CD8-positive, alpha-beta memory T cell (primary cell): ENCODE measurements at regions not wholly inside any gene's neighbourhood (a gene's known extent, or its start where the extent isn't known, plus 50 kb on each side); places are given as distances from the start of the nearest gene placed in this dataset.
"Not testable (repeated sequence)": the region's sequence is repeated elsewhere in the genome, so short reads cannot be mapped to it uniquely, and the experiment has no call there.

Source experiments
- CTCF ChIA-PET: fragments of 350-600 bp; sonication (Branson Sonifier 250); formaldehyde crosslinking; loops from one replicate; lab custom pipeline; 2021; ENCODE audit warnings: antibody characterized with exemption; lab: Charles Lee
- POLR2A ChIA-PET: fragments of 350-600 bp; sonication (Branson Sonifier 250); formaldehyde crosslinking; loops from one replicate; lab custom pipeline; 2021; ENCODE audit warnings: antibody characterized with exemption; lab: Charles Lee
- DNase-seq, 5 donors: peaks; one replicate each; pipeline versions ENCODE4 v3.0.0 to v3.0.0-alpha.2; 2020 to 2022; ENCODE audit warnings: mixed read lengths in 1 of 5
- H3K27ac ChIP-seq: one replicate; pipeline ENCODE4 v1.7.0; 2013; ENCODE audit warnings: low read depth, mild to moderate bottlenecking, low read length, moderate library complexity
- H3K27me3 ChIP-seq: 2 replicates; pipeline ENCODE4 v1.7.0; 2013; ENCODE audit warnings: low read length, mild to moderate bottlenecking; ENCODE audit not compliant: insufficient read depth, poor library complexity, severe bottlenecking
- H3K36me3 ChIP-seq: 2 replicates; pipeline ENCODE4 v1.7.0; 2013; ENCODE audit warnings: mild to moderate bottlenecking, low read length, moderate library complexity; ENCODE audit not compliant: insufficient read depth
- H3K4me1 ChIP-seq: 2 replicates; pipeline ENCODE4 v1.7.0; 2013; ENCODE audit warnings: mild to moderate bottlenecking, low read length, moderate library complexity; ENCODE audit not compliant: insufficient read depth
- H3K4me3 ChIP-seq: 2 replicates; pipeline ENCODE4 v1.7.0; 2013; ENCODE audit warnings: mild to moderate bottlenecking, low read length
- H3K9me3 ChIP-seq: 2 replicates; pipeline ENCODE4 v1.7.0; 2013; ENCODE audit warnings: mild to moderate bottlenecking, low read length
- H3K27ac Mint-ChIP-seq, 8 donors: one replicate each; pipeline ENCODE4 v1.8.0; 2020 to 2021; ENCODE audit warnings: mixed read lengths in 8 of 8, mild to moderate bottlenecking in 6 of 8, inconsistent platforms in 3 of 8, moderate library complexity in 3 of 8
- H3K27me3 Mint-ChIP-seq, 2 donors: one replicate each; pipeline ENCODE4 v1.8.0; 2020 to 2021; ENCODE audit warnings: mixed read lengths in 2 of 2, mild to moderate bottlenecking in 1 of 2, moderate library complexity in 1 of 2
- H3K36me3 Mint-ChIP-seq, 3 donors: one replicate each; pipeline ENCODE4 v1.8.0; 2020 to 2021; ENCODE audit warnings: mixed read lengths in 3 of 3, inconsistent platforms in 1 of 3, mild to moderate bottlenecking in 1 of 3
- H3K4me1 Mint-ChIP-seq, 3 donors: one replicate each; pipeline ENCODE4 v1.8.0; 2020 to 2021; ENCODE audit warnings: mixed read lengths in 3 of 3, inconsistent platforms in 1 of 3, mild to moderate bottlenecking in 1 of 3
- H3K4me3 Mint-ChIP-seq, 7 donors: one replicate each; pipeline ENCODE4 v1.8.0; 2020 to 2021; ENCODE audit warnings: mixed read lengths in 7 of 7, mild to moderate bottlenecking in 6 of 7, moderate library complexity in 4 of 7, inconsistent platforms in 2 of 7
- H3K9me3 Mint-ChIP-seq, 5 donors: one replicate each; pipeline ENCODE4 v1.8.0; 2020 to 2022; ENCODE audit warnings: mixed read lengths in 5 of 5, mild to moderate bottlenecking in 3 of 5, moderate library complexity in 2 of 5, inconsistent platforms in 1 of 5

DNA sequence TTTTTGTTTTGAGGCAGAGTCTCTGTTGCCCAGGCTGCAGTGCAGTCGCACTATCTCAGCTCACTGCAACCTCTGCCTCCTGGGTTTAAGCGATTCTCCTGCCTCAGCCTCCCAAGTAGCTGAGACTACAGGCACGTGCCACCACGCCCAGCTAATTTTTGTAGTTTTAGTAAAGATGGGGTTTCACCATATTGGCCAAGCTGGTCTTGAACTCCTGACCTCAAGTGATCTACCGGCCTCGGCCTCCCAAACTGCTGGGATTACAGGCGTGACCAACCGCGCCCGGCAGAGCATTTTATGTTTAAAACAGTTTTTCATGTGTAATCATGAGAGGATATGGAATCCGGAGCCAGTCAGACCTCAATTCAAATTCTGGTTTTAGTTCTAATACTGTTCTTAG lies 94.0 kb upstream of the CHD2 start:
- H3K27me3 ChIP-seq, H3K4me3 ChIP-seq, H3K36me3 Mint-ChIP-seq, H3K9me3 ChIP-seq, H3K9me3 Mint-ChIP-seq, H3K27ac ChIP-seq, H3K36me3 ChIP-seq, H3K27me3 Mint-ChIP-seq, DNase-seq: not testable (repeated sequence)
- peaks cover 29 to 38% (median 35%) of the 10 kb centered on the region in 3 donors for H3K4me1 Mint-ChIP-seq
- H3K27ac Mint-ChIP-seq = peak overlapping the region in 3 of 8 donors; percentile 15 to 39 (median 18)
- ChIA-PET CTCF (interaction anchor here (1.3 to 1.6 kb wide), 5 partner anchors 9 to 282 kb away, joined by 3 to 12 read pairs (median 3); no protein-coding TSS in a partner anchor), POLR2A (interaction anchor here (0.9 to 1.1 kb wide), 3 partner anchors 93 to 102 kb away, joined by 4 to 5 read pairs (median 4); no protein-coding TSS in a partner anchor)
- peaks cover 22% of the 10 kb centered on the region for H3K4me1 ChIP-seq
- peak overlapping the region in 3 of 7 donors; percentile 36 to 77 (median 44) for H3K4me3 Mint-ChIP-seq

DNA sequence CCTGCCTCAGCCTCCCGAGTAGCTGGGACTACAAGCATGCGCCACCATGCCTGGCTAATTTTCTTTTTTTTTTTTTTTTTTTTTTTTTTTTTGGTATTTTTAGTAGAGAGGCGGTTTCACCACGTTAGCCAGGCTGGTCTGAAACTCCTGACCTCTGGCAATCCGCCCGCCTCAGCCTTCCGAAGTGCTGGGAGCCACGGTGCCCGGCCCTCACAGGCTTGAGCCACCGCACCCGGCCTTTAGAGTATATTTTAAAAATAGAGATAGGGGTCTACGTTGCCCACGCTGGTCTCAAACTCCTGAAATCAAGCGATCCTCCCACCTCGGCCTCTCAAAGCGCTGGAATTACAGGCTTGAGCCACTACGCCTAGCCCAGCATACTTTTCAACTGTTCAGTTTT lies 93.4 kb upstream of the CHD2 start:
- Mint-ChIP-seq H3K27me3 (no peaks in the 10 kb centered on the region), H3K36me3 (peaks cover 0 to 7% (median 4%) of the 10 kb centered on the region in 3 donors), H3K9me3 (no peaks in the 10 kb centered on the region), H3K27ac (no peak overlapping the region), H3K4me1 (peaks cover 31 to 44% (median 41%) of the 10 kb centered on the region in 3 donors), H3K4me3 (peak overlapping the region in 1 of 7 donors; percentile 77)
- H3K36me3 ChIP-seq = no peaks in the 10 kb centered on the region
- no peak overlapping the region for H3K4me3 ChIP-seq
- CTCF ChIA-PET = interaction anchor here (1.4 to 1.6 kb wide), 2 partner anchors 72 to 110 kb away, joined by 3 to 12 read pairs; no protein-coding TSS in a partner anchor
- H3K27ac ChIP-seq = no peak overlapping the region
- peaks cover 28% of the 10 kb centered on the region for H3K4me1 ChIP-seq
- no peaks in the 10 kb centered on the region for H3K27me3 ChIP-seq
- no peak for DNase-seq
- POLR2A ChIA-PET = interaction anchor here (1.0 to 6.4 kb wide), 2 partner anchors 76 to 97 kb away, joined by 5 to 289 read pairs; no protein-coding TSS in a partner anchor
- H3K9me3 ChIP-seq = no peaks in the 10 kb centered on the region

DNA sequence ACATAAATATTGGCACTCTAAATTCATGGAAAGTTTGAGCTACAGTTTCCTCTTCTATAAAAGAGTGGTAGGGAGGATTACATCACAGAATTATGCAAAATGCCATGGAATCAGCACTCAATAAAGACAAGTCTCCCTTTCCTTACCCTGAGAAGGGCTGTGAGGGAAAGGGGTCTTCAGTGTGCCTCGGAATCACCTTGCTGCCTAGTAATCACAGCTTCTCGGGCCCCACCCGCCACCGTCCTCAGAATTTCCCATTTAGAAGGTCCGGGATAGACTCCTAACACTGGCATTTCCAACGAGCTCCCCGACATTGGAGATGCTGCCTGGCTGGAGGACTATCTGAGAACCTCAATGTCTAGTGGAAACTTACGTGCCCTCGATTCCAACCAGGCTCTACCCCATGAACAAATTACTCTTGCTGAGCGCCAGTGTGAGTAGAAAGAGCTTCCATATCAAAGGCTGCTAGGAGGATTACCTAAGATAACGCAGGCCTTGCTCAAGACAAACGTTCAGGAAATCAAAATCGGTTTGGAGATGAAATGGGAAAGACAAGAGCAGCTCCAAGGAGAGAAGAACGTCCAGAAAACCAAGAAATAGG lies 92.1 kb upstream of the CHD2 start:
- no peaks in the 10 kb centered on the region for H3K36me3 ChIP-seq
- peak in 1 of 5 donors; percentile 23 for DNase-seq
- H3K36me3 Mint-ChIP-seq = peaks cover 0 to 7% (median 4%) of the 10 kb centered on the region in 3 donors
- ChIA-PET CTCF (interaction anchor here (1.0 to 5.0 kb wide), 18 partner anchors 10 to 228 kb away, joined by 3 to 113 read pairs (median 13); partner anchors contain the start of gene CHD2), POLR2A (interaction anchor here (0.9 to 6.4 kb wide), 10 partner anchors 11 to 113 kb away, joined by 3 to 289 read pairs (median 32); partner anchors contain the start of gene CHD2)
- H3K4me3 ChIP-seq = peak overlapping the region; percentile 63
- no peaks in the 10 kb centered on the region for H3K9me3 Mint-ChIP-seq
- peak overlapping the region; percentile 78 to 93 (median 86) for H3K4me3 Mint-ChIP-seq
- peak overlapping the region; percentile 86 to 99 (median 94) for H3K27ac Mint-ChIP-seq
- peaks cover 41% of the 10 kb centered on the region for H3K4me1 ChIP-seq
- peak overlapping the region; percentile 94 for H3K27ac ChIP-seq
- no peaks in the 10 kb centered on the region for H3K9me3 ChIP-seq
- peaks cover 31 to 47% (median 45%) of the 10 kb centered on the region in 3 donors for H3K4me1 Mint-ChIP-seq
- no peaks in the 10 kb centered on the region for H3K27me3 ChIP-seq
- H3K27me3 Mint-ChIP-seq = no peaks in the 10 kb centered on the region

DNA sequence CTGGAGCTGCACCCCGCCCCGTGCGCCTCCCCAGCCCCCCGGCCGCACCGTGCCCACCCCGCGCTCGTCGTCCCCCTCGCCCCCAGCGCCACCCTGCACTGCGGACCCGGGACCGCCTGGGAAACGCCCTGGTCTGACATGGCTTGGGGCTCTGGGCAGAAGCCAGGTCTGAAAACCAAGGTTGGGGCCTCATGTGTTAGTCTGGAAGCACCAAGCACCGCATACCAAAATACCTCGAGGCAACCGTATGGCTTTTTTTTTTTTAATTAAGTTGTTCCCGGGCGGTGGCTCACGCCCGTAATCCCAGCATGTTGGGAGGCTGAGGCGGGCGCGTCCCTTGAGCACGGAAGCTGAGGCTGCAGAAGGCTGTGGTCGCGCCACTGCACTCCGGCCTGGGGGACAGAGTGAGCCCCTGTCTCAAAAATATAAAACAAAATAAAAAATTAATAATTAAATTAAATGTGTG lies 91.5 kb upstream of the CHD2 start:
- ChIA-PET POLR2A (interaction anchor here (1.0 to 6.4 kb wide), 11 partner anchors 11 to 113 kb away, joined by 3 to 289 read pairs (median 22); partner anchors contain the start of gene CHD2), CTCF (interaction anchor here (0.8 to 5.0 kb wide), 24 partner anchors 10 to 227 kb away, joined by 3 to 113 read pairs (median 8); partner anchors contain the start of gene CHD2)
- peaks cover 0 to 7% (median 4%) of the 10 kb centered on the region in 3 donors for H3K36me3 Mint-ChIP-seq
- H3K27me3 Mint-ChIP-seq = no peaks in the 10 kb centered on the region
- no peaks in the 10 kb centered on the region for H3K9me3 ChIP-seq
- peaks cover 33 to 52% (median 50%) of the 10 kb centered on the region in 3 donors for H3K4me1 Mint-ChIP-seq
- H3K27me3 ChIP-seq = no peaks in the 10 kb centered on the region
- peak overlapping the region; percentile 63 for H3K4me3 ChIP-seq
- peak overlapping the region; percentile 48 to 99 (median 98) for H3K27ac Mint-ChIP-seq
- H3K4me3 Mint-ChIP-seq = peak overlapping the region; percentile 78 to 93 (median 86)
- H3K27ac ChIP-seq = peak overlapping the region; percentile 94
- no peak for DNase-seq
- H3K9me3 Mint-ChIP-seq = no peaks in the 10 kb centered on the region
- no peaks in the 10 kb centered on the region for H3K36me3 ChIP-seq
- H3K4me1 ChIP-seq = peaks cover 46% of the 10 kb centered on the region

DNA sequence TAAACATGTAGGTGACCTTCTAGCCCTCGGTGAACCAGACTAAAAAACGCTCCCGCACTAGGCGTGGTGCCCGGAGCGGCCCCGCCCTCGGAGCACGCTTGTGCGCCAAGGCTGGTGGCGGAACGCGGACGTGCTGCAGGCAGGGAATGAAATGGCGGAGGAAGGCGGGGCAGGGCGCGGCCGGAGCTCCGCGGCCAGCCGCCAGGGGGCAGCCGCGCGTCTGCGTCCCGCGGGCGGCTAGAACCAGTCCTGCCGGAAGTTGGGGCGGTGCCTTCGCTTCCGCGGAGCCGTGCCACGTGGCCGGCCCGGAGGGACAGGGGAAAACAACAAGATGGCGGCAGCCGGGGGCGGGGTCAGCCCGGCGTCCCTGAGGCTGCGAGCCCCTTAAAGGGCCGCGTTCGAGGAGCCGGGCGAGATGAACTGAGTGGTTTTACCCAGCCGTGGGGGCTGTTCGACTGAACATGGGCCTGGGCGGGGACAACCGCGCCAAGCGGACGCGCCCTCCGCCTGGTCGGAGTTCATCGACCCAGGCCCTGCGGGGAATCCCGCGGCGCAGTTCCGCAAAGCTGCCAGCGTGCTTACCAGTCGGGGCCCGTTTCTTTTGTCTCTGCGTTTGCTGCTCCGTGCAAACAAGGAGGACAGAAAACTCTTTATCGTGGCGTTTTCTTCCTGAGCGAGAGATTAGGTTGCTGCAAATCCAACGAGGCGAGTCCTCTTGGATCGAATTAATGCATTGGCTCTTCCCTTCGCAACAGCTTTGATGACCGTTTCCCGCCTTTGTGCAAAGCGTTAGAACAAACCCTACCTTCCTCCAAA lies 90.9 kb upstream of the CHD2 start:
- no peaks in the 10 kb centered on the region for H3K9me3 Mint-ChIP-seq
- H3K36me3 Mint-ChIP-seq = peaks cover 0 to 7% (median 4%) of the 10 kb centered on the region in 3 donors
- Histone ChIP-seq H3K4me1 (peaks cover 52% of the 10 kb centered on the region), H3K4me3 (peak overlapping the region; percentile 61), H3K27me3 (no peaks in the 10 kb centered on the region), H3K36me3 (no peaks in the 10 kb centered on the region), H3K27ac (peak overlapping the region; percentile 94), H3K9me3 (no peaks in the 10 kb centered on the region)
- peaks cover 34 to 53% (median 52%) of the 10 kb centered on the region in 3 donors for H3K4me1 Mint-ChIP-seq
- peak overlapping the region; percentile 78 to 93 (median 86) for H3K4me3 Mint-ChIP-seq
- POLR2A ChIA-PET = interaction anchor here (0.6 to 6.4 kb wide), 22 partner anchors 11 to 160 kb away, joined by 3 to 289 read pairs (median 5); partner anchors contain the start of gene CHD2
- peak overlapping the region; percentile 88 to 99 (median 98) for H3K27ac Mint-ChIP-seq
- peak; percentile 96 to 100 (median 99) for DNase-seq
- CTCF ChIA-PET = interaction anchor here (0.8 to 5.0 kb wide), 24 partner anchors 11 to 227 kb away, joined by 3 to 113 read pairs (median 8); partner anchors contain the start of gene CHD2
- H3K27me3 Mint-ChIP-seq = no peaks in the 10 kb centered on the region

GRCh38 chr15:92809880-92810361 lies 90.2 kb upstream of the CHD2 start:
- peak in 2 of 5 donors; percentile 26 to 43 for DNase-seq
- no peaks in the 10 kb centered on the region for H3K9me3 Mint-ChIP-seq
- H3K4me3 Mint-ChIP-seq = peak overlapping the region; percentile 78 to 93 (median 86)
- Histone ChIP-seq H3K27ac (peak overlapping the region; percentile 94), H3K27me3 (no peaks in the 10 kb centered on the region), H3K36me3 (no peaks in the 10 kb centered on the region), H3K4me1 (peaks cover 59% of the 10 kb centered on the region), H3K9me3 (no peaks in the 10 kb centered on the region), H3K4me3 (peak overlapping the region; percentile 61)
- ChIA-PET CTCF (interaction anchor here (1.0 to 5.0 kb wide), 17 partner anchors 11 to 173 kb away, joined by 3 to 113 read pairs (median 17); partner anchors contain the start of gene CHD2), POLR2A (interaction anchor here (0.6 to 6.4 kb wide), 20 partner anchors 10 to 160 kb away, joined by 3 to 289 read pairs (median 6); partner anchors contain the start of gene CHD2)
- H3K27ac Mint-ChIP-seq = peak overlapping the region; percentile 88 to 99 (median 98)
- no peaks in the 10 kb centered on the region for H3K27me3 Mint-ChIP-seq
- H3K4me1 Mint-ChIP-seq = peaks cover 34 to 55% (median 54%) of the 10 kb centered on the region in 3 donors
- H3K36me3 Mint-ChIP-seq = peaks cover 0 to 7% (median 4%) of the 10 kb centered on the region in 3 donors
